Hepatocyte (in vitro differentiated cells): ENCODE measurements at regions not wholly inside any gene's neighbourhood (a gene's known extent, or its start where the extent isn't known, plus 50 kb on each side); places are given as distances from the start of the nearest gene placed in this dataset.

Experiments
- EZH2 ChIP-seq: fragments of 200-600 bp; sonication (generic); IDR thresholded peaks from 2 replicates; pipeline ENCODE4 v1.6.1; 2016; ENCODE audit warnings: antibody characterized with exemption, mild to moderate bottlenecking, borderline replicate concordance
- EZH2phosphoT487 ChIP-seq: fragments of 200-600 bp; sonication (generic); IDR thresholded peaks from one replicate; pipeline ENCODE4 v1.6.1; 2018; ENCODE audit warnings: antibody characterized with exemption, mild to moderate bottlenecking, low read depth, moderate library complexity; ENCODE audit not compliant: unreplicated experiment, severe bottlenecking
- TF ChIP-seq, protein P1 (sequence below): fragments of 200-600 bp; sonication (generic); IDR thresholded peaks from 2 replicates; pipeline ENCODE4 v1.5.1; 2016; ENCODE audit warnings: antibody characterized with exemption, mild to moderate bottlenecking; ENCODE audit not compliant: poor library complexity

DNA sequence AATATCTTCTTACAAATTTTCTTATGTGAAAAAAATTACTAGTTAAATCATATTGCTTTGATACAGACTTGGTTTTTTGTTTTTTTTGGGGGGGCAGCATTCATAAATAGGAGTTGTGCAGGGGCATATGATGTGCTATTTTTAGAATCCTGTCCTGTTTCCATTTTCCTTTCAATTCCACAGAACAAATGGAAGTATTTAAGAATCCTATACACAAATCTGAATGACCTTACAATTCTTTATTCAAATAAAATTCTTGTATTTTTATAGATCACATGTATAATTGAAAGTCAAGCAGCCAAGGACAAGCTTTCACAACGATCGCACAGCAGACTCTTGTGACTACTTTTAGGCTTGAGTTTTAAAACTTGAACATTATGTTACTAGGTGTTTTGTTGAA, 523.9 kb downstream of the ANKRD50 start:
- no peak for TF ChIP-seq EZH2
- TF ChIP-seq, protein P1, sequence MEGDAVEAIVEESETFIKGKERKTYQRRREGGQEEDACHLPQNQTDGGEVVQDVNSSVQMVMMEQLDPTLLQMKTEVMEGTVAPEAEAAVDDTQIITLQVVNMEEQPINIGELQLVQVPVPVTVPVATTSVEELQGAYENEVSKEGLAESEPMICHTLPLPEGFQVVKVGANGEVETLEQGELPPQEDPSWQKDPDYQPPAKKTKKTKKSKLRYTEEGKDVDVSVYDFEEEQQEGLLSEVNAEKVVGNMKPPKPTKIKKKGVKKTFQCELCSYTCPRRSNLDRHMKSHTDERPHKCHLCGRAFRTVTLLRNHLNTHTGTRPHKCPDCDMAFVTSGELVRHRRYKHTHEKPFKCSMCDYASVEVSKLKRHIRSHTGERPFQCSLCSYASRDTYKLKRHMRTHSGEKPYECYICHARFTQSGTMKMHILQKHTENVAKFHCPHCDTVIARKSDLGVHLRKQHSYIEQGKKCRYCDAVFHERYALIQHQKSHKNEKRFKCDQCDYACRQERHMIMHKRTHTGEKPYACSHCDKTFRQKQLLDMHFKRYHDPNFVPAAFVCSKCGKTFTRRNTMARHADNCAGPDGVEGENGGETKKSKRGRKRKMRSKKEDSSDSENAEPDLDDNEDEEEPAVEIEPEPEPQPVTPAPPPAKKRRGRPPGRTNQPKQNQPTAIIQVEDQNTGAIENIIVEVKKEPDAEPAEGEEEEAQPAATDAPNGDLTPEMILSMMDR, result no peak
- no peak for TF ChIP-seq EZH2phosphoT487
